Peyer's patch (tissue), 4 donors: ENCODE measurements at regions not wholly inside any gene's neighbourhood (a gene's known extent, or its start where the extent isn't known, plus 50 kb on each side); places are given as distances from the start of the nearest gene placed in this dataset.

Experiments
- POLR2A ChIP-seq, 2 donors: fragments of 450-650 bp; IDR thresholded peaks; one replicate each; pipeline ENCODE4 v1.5.1; 2017; ENCODE audit warnings: antibody characterized with exemption in 2 of 2, mild to moderate bottlenecking in 2 of 2, moderate library complexity in 2 of 2
- TF ChIP-seq, protein P1 (sequence below), 6 experiments: fragments of 450-650 bp in 4 of 6; fragments of 200-600 bp in 2 of 6; sonication (generic) in 1 of 6; IDR thresholded peaks; one replicate each; pipeline ENCODE4 v1.5.1; 2017 to 2019; ENCODE audit warnings: antibody characterized with exemption in 6 of 6, mild to moderate bottlenecking in 3 of 6, moderate library complexity in 1 of 6

DNA sequence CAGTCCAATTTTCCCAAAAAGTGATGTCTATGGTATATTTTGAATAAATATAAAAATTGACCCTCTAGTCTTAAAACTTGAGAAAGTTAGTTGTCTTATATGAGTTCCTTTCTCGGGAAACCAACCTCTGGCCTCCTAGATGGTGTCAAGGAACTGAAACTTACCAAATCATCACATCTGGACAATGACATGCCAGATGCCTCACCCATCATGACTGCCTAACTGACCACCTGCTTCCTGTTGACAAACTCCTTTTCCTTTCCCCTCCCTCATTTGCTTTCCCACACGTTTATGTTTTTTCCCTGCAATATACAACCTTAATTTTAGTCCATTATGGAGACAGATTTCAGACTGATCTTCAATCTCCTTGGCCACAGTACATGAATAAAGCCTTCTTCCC, 731.0 kb downstream of the EPHA7 start:
- TF ChIP-seq, protein P1, sequence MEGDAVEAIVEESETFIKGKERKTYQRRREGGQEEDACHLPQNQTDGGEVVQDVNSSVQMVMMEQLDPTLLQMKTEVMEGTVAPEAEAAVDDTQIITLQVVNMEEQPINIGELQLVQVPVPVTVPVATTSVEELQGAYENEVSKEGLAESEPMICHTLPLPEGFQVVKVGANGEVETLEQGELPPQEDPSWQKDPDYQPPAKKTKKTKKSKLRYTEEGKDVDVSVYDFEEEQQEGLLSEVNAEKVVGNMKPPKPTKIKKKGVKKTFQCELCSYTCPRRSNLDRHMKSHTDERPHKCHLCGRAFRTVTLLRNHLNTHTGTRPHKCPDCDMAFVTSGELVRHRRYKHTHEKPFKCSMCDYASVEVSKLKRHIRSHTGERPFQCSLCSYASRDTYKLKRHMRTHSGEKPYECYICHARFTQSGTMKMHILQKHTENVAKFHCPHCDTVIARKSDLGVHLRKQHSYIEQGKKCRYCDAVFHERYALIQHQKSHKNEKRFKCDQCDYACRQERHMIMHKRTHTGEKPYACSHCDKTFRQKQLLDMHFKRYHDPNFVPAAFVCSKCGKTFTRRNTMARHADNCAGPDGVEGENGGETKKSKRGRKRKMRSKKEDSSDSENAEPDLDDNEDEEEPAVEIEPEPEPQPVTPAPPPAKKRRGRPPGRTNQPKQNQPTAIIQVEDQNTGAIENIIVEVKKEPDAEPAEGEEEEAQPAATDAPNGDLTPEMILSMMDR (IDR thresholded peaks at IDR 0.05): no peak
- no peak for TF ChIP-seq POLR2A (IDR thresholded peaks at IDR 0.05)
